Endodermal cell (in vitro differentiated cells): ENCODE measurements at regions not wholly inside any gene's neighbourhood (a gene's known extent, or its start where the extent isn't known, plus 50 kb on each side); places are given as distances from the start of the nearest gene placed in this dataset.

Experiments used
- DNase-seq: peaks from one replicate; pipeline ENCODE4 v3.0.0-alpha.2; 2017
- H3K27ac ChIP-seq: 2 replicates; pipeline ENCODE4 v1.5.1; 2013; ENCODE audit warnings: mild to moderate bottlenecking, low read depth, low read length, moderate library complexity
- H3K27me3 ChIP-seq: 2 replicates; pipeline ENCODE4 v1.6.1; 2013; ENCODE audit warnings: mild to moderate bottlenecking, low read length, moderate library complexity; ENCODE audit not compliant: insufficient read depth, control insufficient read depth, poor library complexity, severe bottlenecking
- H3K36me3 ChIP-seq: 2 replicates; pipeline ENCODE4 v1.7.0; 2013; ENCODE audit warnings: mild to moderate bottlenecking, low read length, moderate library complexity; ENCODE audit not compliant: control insufficient read depth, insufficient read depth
- H3K4me1 ChIP-seq: one replicate; pipeline ENCODE4 v1.7.0; 2013; ENCODE audit warnings: low read length; ENCODE audit not compliant: control insufficient read depth, insufficient read depth
- H3K4me3 ChIP-seq: 2 replicates; pipeline ENCODE4 v1.5.1; 2013; ENCODE audit warnings: mild to moderate bottlenecking, low read length, moderate library complexity
- H3K9ac ChIP-seq: 2 replicates; pipeline ENCODE4 v1.6.1; 2013; ENCODE audit warnings: mild to moderate bottlenecking, low read length, moderate library complexity; ENCODE audit not compliant: poor library complexity, severe bottlenecking; ENCODE audit errors: extremely low read depth
- H3K9me3 ChIP-seq: 2 replicates; pipeline ENCODE4 v1.6.1; 2013; ENCODE audit warnings: mild to moderate bottlenecking, low read length, moderate library complexity; ENCODE audit not compliant: control insufficient read depth
- H3K27ac Mint-ChIP-seq: 2 replicates; pipeline ENCODE4 v1.8.0; 2020; ENCODE audit warnings: mixed read lengths
- H3K27me3 Mint-ChIP-seq: 2 replicates; pipeline ENCODE4 v1.8.0; 2021; ENCODE audit warnings: mild to moderate bottlenecking, mixed read lengths; ENCODE audit not compliant: insufficient read depth
- H3K36me3 Mint-ChIP-seq: 2 replicates; pipeline ENCODE4 v1.8.0; 2020; ENCODE audit warnings: low read depth, mixed read lengths
- H3K4me1 Mint-ChIP-seq: 2 replicates; pipeline ENCODE4 v1.8.0; 2020; ENCODE audit warnings: mixed read lengths
- H3K4me3 Mint-ChIP-seq: 2 replicates; pipeline ENCODE4 v1.8.0; 2020; ENCODE audit warnings: mild to moderate bottlenecking, moderate library complexity, mixed read lengths
- H3K9me3 Mint-ChIP-seq: 2 replicates; pipeline ENCODE4 v1.8.0; 2020; ENCODE audit warnings: mild to moderate bottlenecking, mixed read lengths
- CTCF ChIP-seq: fragments of 200-600 bp; sonication (generic); conservative IDR thresholded peaks from 2 replicates; pipeline ENCODE4 v1.5.0; 2021; ENCODE audit warnings: antibody characterized with exemption, mild to moderate bottlenecking
- WGBS, 2 experiments: methylation state at CpG; one replicate each; pipeline versions ENCODE4 v1.1.5 to v1.1.7; 2013; ENCODE audit warnings: missing lambda C conversion rate in 2 of 2, mixed read lengths in 1 of 2; ENCODE audit not compliant: insufficient coverage in 1 of 2, insufficient read length in 1 of 2; 5-methylcytosine and 5-hydroxymethylcytosine counted together

DNA sequence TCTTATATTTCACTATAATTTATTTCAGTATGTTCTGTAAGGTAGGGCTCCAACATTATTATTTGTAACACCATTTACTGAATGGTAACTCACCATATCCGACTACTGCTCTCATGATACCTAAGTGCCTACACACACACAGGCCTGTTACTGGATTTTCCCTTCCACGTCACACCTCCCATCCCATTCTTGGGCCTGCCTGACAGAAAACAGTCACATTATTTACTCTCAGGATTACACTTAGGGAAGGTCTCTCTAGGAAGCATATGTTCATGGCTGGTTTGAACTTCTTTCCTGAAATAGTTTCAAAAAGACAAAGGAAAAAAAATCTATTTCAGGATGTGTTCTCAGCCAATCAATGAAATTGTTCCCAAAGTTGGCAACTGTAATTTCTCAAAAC is 102.3 kb upstream of the DOCK9 start:
- Histone ChIP-seq H3K27me3 (peaks cover 30% of the 10 kb centered on the region), H3K36me3 (no peaks in the 10 kb centered on the region), H3K9me3 (no peaks in the 10 kb centered on the region), H3K4me3 (no peak overlapping the region), H3K4me1 (no peaks in the 10 kb centered on the region), H3K27ac (no peak overlapping the region), H3K9ac (no peak overlapping the region)
- TF ChIP-seq CTCF = no peak
- Mint-ChIP-seq H3K27me3 (peaks cover 25% of the 10 kb centered on the region), H3K36me3 (no peaks in the 10 kb centered on the region), H3K4me3 (no peak overlapping the region), H3K9me3 (no peaks in the 10 kb centered on the region), H3K27ac (no peak overlapping the region), H3K4me1 (peaks cover 13% of the 10 kb centered on the region)
- WGBS, 2 experiments = 83 to 86% methylated on average over 2 of the region's 2 CpGs
- DNase-seq = no peak

DNA sequence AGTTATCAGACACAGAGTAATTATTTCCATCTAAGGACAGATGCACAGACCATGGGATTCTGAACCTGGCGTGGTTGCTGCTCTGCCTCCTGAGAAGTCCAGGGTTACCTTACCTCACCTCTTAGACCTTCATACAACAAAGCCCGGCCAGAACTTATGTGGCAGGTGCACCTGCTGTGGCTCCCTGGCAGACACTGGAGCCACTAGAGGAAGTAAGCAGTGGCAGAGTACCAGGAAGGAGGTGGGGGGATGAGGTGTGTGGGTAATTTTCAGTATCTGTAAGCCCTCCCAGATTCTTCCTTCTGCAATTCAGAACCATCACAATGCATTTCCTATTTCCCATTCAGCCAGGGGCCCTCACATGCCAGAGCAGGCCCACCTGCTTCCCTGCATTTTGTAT is 106.1 kb upstream of the DOCK9 start:
- no peak overlapping the region for H3K4me3 Mint-ChIP-seq
- Histone ChIP-seq H3K9ac (no peak overlapping the region), H3K36me3 (no peaks in the 10 kb centered on the region)

DNA sequence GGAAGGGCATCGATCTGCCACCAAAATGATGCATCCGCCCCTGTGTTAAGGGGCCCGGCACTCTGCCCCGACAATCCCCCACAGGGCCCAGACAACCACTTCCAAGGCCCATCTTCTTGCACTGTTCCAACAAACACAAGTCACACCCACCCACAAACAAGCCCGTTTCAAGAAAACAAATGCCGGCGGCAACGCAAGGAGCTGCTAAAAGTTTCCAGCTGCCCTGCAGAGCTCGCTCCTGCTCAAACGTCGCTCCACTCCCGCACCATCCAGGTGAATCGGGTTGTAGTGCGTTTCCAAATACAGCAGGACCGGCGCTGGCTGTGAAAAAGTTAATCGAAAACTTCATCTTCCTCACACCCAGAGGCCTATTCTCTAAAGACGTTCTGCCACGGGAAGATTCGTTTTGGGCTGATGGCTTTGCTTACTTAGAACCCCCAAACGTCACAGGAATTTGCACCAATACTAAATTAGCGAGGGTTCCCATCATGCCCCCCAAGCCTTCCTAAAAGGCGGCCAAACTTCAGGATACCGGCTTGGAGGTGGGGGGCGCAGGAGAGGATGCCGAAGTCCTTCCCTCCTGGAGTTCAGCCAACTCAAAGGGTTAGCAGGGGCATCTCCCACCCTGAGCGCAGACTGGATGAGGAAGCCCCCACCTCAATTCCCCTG is 107.4 kb upstream of the DOCK9 start:
- Histone ChIP-seq H3K9me3 (no peaks in the 10 kb centered on the region), H3K9ac (no peak overlapping the region), H3K36me3 (no peaks in the 10 kb centered on the region), H3K27me3 (peaks cover 62% of the 10 kb centered on the region), H3K4me3 (peak overlapping the region; percentile 58), H3K27ac (no peak overlapping the region), H3K4me1 (no peaks in the 10 kb centered on the region)
- Mint-ChIP-seq H3K4me1 (peaks cover 17% of the 10 kb centered on the region), H3K27me3 (peaks cover 46% of the 10 kb centered on the region), H3K9me3 (no peaks in the 10 kb centered on the region), H3K27ac (no peak overlapping the region), H3K36me3 (no peaks in the 10 kb centered on the region), H3K4me3 (peak overlapping the region; percentile 78)
- WGBS, 2 experiments = 12 to 23% methylated on average over 13 to 26 of the region's 27 CpGs
- TF ChIP-seq CTCF = no peak
- peak; percentile 66 for DNase-seq

More for the DNA sequence above, 106.1 kb upstream of the DOCK9 start:
- 83% methylated on average over 2 of the region's 2 CpGs; no CpG with 5 or more reads in 1 of the 2 experiments for WGBS, 2 experiments
- Mint-ChIP-seq H3K27me3 (peaks cover 34% of the 10 kb centered on the region), H3K36me3 (no peaks in the 10 kb centered on the region), H3K27ac (no peak overlapping the region), H3K4me1 (peaks cover 19% of the 10 kb centered on the region), H3K9me3 (no peaks in the 10 kb centered on the region)
- H3K4me3 ChIP-seq = no peak overlapping the region
- no peak overlapping the region for H3K27ac ChIP-seq
- H3K9me3 ChIP-seq = no peaks in the 10 kb centered on the region
- H3K4me1 ChIP-seq = no peaks in the 10 kb centered on the region
- peaks cover 49% of the 10 kb centered on the region for H3K27me3 ChIP-seq
- TF ChIP-seq CTCF = no peak
- no peak for DNase-seq
